ENCODE measurements at regions not wholly inside any gene's neighbourhood (a gene's known extent, or its start where the extent isn't known, plus 50 kb on each side); places are given as distances from the start of the nearest gene placed in this dataset.
"Not testable (repeated sequence)": the region's sequence is repeated elsewhere in the genome, so short reads cannot be mapped to it uniquely, and the experiment has no call there.

DNA sequence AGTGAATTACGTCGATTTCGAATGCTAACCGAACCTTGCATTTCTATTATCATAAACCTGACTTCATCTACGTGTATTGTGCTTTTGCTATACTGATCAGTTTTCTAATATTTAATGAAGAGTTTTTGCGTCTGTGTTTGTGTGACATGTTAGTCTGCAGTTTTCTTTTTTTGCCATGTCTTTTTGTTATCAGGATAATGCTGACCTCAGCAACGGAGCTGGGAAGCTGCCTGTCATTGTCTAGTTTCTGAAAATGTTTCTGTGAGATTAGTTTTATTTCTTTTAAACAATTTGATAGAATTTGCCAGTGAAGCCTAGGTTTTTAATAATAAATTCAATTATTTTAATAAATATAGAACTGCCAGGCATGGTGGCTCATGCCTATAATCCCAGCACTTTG, 139.3 kb downstream of the LAT start:
- not testable (repeated sequence) for TF ChIP-seq CTCF (IDR thresholded peaks at IDR 0.05; ENCODE audit: insufficient read depth, low read length, poor library complexity, severe bottlenecking); EZH2phosphoT487 (conservative IDR thresholded peaks at IDR 0.05; ENCODE audit: low read length)
